ENCODE measurements at regions not wholly inside any gene's neighbourhood (a gene's known extent, or its start where the extent isn't known, plus 50 kb on each side); places are given as distances from the start of the nearest gene placed in this dataset.

DNA sequence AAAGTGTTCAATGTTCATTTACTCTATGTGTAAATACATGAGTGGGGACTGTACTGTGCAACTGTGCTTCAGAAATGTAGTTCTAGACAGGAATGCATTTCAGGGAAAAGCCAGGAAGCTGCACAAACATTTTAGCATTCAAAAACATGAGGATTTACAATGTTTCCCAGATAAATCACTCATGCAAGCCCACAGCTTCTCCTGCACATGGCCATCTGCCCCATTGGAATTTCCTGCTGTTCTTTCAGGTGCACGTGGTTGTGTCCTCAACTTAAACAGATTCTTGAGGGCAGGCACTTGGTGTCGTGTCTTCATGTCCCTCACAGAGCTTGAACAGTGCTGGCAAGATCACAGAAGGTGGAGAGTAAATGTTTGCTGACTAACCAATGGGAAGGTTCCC, 101.5 kb downstream of the UNC5CL start:
- peak; percentile 37 for DNase-seq (ENCODE audit: low spot score)

DNA sequence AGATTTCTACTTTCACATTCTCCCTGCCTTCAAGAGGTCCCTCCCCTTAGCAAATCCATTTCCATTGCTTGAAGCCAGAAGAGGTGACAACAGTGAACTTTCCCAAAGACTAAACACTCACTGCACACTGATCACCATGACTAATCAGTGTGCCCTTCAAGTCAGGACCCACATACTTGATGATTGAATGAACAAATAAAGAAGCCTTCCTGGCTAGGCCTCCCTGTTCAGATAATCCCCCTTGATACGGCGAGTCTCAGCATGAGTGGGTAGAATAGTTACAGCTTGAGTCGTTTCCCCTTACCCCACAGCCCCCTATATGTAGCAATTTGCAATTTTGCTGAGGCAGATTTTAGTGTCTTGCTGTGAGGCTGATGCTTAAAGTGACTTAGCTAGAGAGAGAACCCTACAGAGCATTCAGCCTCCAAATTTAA, 102.2 kb downstream of the UNC5CL start:
- peak; percentile 74 for DNase-seq (ENCODE audit: low spot score)

DNA sequence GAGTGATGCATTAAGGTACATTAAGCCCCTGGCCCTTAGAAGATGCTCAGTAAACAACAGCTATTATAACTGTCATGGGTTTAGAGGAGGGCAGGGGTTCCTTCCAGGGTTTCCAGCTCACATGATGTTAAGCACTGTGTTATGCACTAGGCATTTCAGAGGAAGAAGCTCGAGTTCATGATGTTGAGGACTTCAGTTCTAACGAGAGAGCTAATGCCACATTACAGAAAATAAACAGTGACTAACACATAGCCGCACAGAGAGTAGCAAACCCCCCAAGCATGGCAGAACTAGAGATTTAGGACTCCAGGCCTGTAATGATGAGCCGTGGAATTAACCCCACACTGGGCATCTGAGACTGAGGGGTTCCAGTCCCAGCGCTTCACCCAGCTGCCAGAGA, 105.2 kb downstream of the UNC5CL start:
- no peak for DNase-seq (ENCODE audit: low spot score)

DNA sequence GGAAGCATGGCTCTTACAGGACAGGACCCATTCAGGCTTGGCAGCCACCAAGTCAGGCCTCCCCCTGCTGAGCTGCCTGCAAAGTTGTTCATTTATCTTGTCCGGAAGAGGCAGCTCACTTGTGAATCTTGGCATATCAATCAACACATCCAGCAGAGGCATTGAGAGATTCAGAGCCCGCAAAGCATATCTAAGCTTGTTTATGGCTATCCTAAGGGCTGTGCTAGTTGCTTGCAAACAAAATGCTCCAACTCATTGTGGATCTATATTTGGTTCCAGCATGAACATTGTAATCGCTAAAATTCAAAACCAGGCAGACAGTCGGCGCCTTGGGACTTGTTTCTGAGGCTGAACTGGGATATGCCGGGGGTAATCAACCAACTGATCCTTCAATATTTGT, 106.1 kb downstream of the UNC5CL start:
- DNase-seq (ENCODE audit: low spot score) = no peak

DNA sequence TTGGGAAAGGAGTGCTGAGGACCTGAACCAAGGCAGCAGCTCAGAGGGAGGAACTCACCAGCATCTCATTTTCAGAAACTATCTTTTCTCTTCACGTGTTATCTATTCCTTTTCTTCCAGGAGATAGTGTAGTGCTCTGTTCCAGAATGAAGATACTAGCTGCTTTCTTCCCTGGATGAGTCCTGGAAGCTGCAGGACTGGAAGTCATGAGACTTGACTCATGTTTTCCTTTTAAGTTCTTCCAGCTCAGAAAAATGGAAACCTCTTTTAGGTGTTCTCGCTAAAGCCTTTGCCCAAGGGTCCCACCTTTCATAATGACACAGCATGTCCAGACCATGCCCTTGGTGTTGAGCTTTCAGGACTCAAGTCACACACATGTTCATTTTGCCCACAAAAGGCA, 106.7 kb downstream of the UNC5CL start:
- no peak for DNase-seq (ENCODE audit: low spot score)

DNA sequence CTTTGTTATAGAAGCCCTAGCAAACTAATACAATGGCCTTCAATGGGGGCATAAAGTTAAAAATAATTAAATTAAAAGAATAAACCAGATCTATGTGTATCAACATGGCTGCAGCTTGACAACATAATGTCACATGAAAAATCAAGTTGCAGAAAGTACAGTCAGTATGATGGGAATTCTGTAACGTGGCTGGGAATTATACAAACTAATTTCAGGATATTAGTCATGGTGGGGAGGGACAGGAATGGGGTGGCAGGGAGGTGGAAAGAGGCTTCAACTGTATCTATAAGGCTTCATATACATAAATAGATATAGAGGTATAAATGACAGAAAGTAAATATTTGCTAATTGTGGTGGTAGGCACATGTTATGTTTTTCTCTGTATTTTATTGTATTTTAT, 107.1 kb downstream of the UNC5CL start:
- peak; percentile 74 for DNase-seq (ENCODE audit: low spot score)

DNA sequence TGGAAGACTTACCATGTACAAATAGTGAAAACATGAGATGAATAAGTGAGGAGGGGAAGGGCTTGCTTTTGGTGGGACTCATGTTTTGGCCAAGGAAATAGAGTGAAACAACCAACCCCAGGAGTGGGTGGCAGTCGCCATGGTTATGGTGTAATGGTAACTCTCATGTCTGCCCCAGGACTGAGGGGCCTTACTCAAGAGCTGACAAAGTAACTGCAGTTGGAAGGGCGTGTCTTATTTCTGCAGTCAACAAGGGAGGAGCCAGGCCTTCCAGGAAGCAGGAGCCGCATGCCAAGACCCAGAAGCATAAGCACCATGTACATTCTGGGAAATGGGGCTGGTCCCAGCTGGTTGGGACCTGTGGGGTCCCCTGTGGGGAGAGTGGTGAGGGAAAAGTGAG, 108.5 kb downstream of the UNC5CL start:
- DNase-seq (ENCODE audit: low spot score) = no peak

- no peak for DNase-seq (ENCODE audit: low spot score)
Measured at GRCh38 chr6:40930045-40930444, 109.0 kb downstream of the UNC5CL start.

- DNase-seq (ENCODE audit: low spot score) = no peak
Measured at GRCh38 chr6:40929176-40929575, 109.8 kb downstream of the UNC5CL start.

DNA sequence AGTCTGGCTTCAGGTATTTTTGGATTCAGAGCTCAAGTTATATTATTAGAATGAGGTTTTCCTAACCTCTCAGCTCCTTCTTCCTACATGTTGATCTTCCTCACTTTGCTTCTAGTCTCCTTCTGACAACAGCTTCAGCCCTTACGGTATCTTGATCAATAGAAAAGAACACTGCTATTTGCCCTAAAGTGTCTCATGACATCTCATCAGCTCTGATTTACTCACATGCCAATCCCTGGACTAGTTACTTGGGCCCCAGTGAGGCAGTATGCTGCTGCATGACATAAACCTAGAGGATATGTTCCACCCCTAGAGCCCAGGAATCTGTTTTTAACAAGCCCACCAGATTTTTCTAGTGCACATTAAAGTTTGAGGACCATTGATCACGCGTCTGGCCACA, 110.3 kb downstream of the UNC5CL start:
- no peak for DNase-seq (ENCODE audit: low spot score)

GRCh38 chr6:40928307-40928706, 110.7 kb downstream of the UNC5CL start:
- DNase-seq (ENCODE audit: low spot score) = no peak

DNA sequence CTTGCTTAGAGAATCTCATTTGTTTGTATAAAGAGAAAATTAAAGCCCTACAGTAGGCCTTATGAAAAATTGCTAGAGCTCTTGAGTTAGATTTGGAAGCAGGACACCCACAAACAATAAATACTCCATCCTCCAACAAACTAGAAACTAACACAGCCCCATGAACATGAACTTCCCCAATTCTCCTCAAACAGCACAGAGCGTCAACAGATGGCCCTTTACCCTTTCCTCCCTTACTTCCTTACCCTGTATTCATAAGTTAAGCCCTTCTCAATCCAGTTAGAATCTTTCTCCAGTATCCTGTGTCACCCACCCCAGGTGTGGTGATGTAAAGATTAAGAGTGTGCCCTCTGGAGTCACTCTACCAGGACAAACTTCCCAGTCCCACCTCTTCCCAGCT, 113.7 kb downstream of the UNC5CL start:
- no peak for DNase-seq (ENCODE audit: low spot score)

DNA sequence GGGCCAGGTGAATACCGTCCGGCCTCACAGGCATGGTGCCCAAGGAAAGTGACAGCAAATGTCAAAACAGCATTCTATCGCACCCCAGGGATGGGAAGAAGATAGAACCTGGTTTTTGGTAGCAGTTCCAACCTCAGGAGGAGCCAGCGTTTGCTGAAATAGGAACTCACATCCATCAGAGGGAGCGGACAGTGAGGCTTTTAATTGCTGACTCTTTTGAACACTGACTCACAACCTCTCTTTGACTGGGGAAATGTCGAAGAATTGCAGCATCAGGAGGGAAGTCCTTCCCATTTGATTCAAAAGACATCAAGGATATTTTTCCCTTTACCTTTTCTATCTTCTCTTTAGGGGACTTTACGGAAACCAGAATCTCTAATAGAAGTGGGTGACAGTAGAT, 114.2 kb downstream of the UNC5CL start:
- DNase-seq (ENCODE audit: low spot score) = no peak

DNA sequence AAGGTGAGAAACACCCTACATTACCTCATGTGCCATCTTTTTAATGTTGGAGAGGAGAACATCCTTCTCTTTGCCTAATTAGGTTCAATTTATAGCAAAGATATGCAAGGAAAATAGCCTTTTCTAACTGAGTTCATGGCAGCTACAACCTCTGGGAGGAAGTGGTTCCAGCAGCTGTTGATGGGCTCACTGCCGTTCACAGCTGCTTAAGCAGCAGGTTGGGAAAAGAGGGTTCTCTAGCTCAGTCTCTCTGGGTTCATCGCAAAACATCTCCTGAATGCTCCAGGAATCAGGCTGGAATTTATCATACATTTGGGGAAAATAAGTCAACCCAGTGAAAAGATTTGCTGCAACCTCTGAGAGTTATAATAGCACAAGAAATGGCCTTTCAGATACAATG, 115.1 kb downstream of the UNC5CL start:
- DNase-seq (ENCODE audit: low spot score) = no peak

DNA sequence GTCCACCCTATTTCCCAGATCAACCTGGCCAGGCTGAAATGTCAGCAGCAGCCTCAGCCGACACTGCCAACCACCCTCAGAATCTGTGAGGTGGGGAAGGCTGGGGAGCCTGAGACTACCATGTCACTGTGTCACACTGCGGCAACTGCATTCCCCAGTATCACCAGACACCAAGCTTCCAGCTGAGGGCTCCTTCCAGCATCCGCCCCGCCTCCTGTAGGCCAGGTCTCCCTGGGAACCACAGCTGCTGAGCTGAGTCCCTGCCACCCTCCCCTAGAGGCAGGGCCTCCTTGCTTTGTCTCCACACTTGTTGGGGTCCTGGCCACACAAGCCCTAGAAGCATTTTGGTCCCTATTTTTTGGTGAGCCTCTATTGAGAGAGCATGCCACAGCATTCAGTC, 115.7 kb downstream of the UNC5CL start:
- DNase-seq (ENCODE audit: low spot score) = no peak

GRCh38 chr6:40922281-40922680, 116.7 kb downstream of the UNC5CL start:
- DNase-seq (ENCODE audit: low spot score) = peak; percentile 54

DNA sequence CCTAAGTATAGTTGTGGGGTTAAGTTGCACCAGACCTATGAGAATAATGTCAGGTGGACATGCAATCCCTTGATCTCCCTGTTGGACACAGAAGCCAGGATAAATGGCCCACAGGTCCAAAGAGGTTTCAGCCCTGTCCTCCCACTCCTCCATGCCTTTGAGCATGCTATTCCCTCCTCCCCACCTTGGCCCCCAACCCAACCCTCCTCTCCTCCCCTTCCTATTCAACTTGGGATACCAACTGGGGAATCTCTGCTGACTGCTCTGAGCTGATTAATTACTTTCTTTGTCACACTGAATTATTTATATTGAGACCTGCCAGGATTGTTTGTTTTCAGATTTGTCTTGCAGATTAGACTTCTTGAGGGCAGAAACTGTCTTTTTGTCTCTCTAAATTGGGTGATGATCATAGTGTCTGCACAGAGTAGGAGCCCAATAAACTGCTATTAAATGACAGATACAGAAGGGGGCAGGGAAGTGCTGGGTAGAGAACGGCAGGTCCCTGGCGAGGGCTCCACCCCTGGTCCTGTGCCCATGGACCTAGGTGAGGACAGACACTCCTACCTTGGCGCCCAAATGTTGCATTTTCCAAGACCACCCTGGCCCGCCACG, 120.9 kb downstream of the UNC5CL start:
- DNase-seq (ENCODE audit: low spot score) = no peak

GRCh38 chr6:40917603-40918002, 121.4 kb downstream of the UNC5CL start:
- no peak for DNase-seq (ENCODE audit: low spot score)

- no peak for DNase-seq (ENCODE audit: low spot score)
Measured at GRCh38 chr6:40916845-40917244, 122.2 kb downstream of the UNC5CL start.

GRCh38 chr6:40915165-40915564, 123.9 kb downstream of the UNC5CL start:
- DNase-seq (ENCODE audit: low spot score) = no peak

DNA sequence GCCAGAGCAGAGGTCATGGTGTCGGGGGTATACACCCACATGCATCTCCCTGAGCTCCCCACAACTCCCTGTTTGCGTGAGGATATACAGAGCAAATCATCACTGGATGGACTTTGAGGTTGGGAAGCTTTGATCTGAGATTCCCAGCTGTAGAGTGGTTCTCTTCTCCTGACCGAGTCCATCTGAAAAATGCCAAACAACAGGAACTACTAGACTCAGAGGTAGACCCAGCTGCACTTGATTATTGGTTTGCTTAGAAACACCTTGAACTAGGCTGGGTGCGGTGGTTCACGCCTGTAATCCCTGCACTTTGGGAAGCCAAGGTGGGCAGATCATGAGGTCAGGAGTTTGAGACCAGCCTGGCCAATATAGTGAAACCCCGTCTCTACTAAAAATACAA, 125.0 kb downstream of the UNC5CL start:
- DNase-seq (ENCODE audit: low spot score) = no peak

GRCh38 chr6:40912158-40912946, 126.7 kb downstream of the UNC5CL start:
- peak; percentile 32 for DNase-seq (ENCODE audit: low spot score)

DNA sequence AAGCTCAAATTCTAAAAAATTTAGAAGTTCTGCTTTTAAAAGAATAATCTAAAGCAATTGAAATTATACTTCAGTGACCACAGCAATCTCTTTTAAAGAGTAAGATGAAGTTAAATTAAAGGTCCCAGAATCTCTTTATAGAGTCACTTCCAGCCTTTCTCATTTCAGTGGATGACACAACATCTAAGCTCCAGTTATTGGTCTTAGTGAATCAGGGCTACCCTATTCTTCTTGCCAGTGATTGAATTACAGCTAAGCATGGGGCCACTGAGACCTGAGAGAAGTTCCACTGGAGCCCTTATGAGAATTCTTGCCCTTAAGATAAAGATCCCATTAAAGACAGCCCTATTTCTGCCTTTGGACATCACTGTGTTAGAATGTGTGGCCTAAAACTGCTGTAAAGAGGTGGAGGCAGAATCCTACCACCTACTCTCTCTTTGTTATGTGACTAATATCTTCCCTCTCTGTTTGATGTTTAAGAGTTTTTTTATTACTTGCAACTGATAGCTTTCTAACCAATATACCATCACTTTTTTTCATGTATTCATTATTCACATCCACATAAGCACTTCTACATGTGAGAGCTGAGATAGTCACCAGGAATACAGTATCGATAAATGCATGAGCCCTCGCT, 128.6 kb downstream of the UNC5CL start:
- no peak for DNase-seq (ENCODE audit: low spot score)

All from hepatic stellate cell (primary cell).